HEK293 (cell line): ENCODE measurements at regions not wholly inside any gene's neighbourhood (a gene's known extent, or its start where the extent isn't known, plus 50 kb on each side); places are given as distances from the start of the nearest gene placed in this dataset.

ENCODE experiments used
- CTCF ChIA-PET: fragments of 350-600 bp; formaldehyde crosslinking; extraction: SDS; loops from one replicate; lab custom pipeline; 2021; ENCODE audit warnings: antibody characterized with exemption; lab: Yijun Ruan, JAX
- POLR2A ChIA-PET: fragments of 300-600 bp; formaldehyde crosslinking; extraction: SDS; loops from one replicate; lab custom pipeline; 2020; ENCODE audit warnings: antibody characterized with exemption, inconsistent platforms; lab: Yijun Ruan, JAX
- H3K27ac ChIP-seq: fragments of 200-500 bp; sonication (Bioruptor generic); 2 replicates; pipeline ENCODE4 v1.5.1; 2014; ENCODE audit warnings: low read depth, low read length, control low read depth, inconsistent platforms; ENCODE audit errors: extremely low read depth
- H3K36me3 ChIP-seq, 2 experiments: fragments of 200-500 bp in 1 of 2; sonication (Bioruptor generic) in 1 of 2; 1 replicate in 1 of 2; 2 replicates in 1 of 2; pipeline ENCODE4 v1.5.1; 2014 to 2017; ENCODE audit warnings: inconsistent platforms in 2 of 2, low read length in 2 of 2; ENCODE audit not compliant: control insufficient read depth in 2 of 2, insufficient read depth in 1 of 2
- H3K4me1 ChIP-seq: fragments of 200-500 bp; sonication (Bioruptor generic); 2 replicates; pipeline ENCODE4 v1.5.1; 2014; ENCODE audit warnings: mild to moderate bottlenecking, low read length, inconsistent platforms; ENCODE audit not compliant: control insufficient read depth, insufficient read depth
- H3K4me3 ChIP-seq: 2 replicates; pipeline ENCODE4 v1.5.1; 2011; ENCODE audit warnings: low read depth, mild to moderate bottlenecking, control low read depth, low read length, moderate library complexity
- H3K9me3 ChIP-seq: fragments of 200-500 bp; sonication (Bioruptor generic); 2 replicates; pipeline ENCODE4 v1.5.1; 2014; ENCODE audit warnings: low read depth, low read length, inconsistent platforms; ENCODE audit not compliant: control insufficient read depth, insufficient read depth
- KLF9 ChIP-seq: fragments of 450-650 bp; formaldehyde crosslinking; IDR thresholded peaks from 2 replicates; pipeline ENCODE4 v1.5.1; 2016; ENCODE audit warnings: missing biosample characterization, missing genetic modification characterization, low read depth
- PRDM1 ChIP-seq: fragments of 450-650 bp; formaldehyde crosslinking; IDR thresholded peaks from 2 replicates; pipeline ENCODE4; 2016; ENCODE audit warnings: missing biosample characterization, missing genetic modification characterization
- YY1 ChIP-seq: fragments of 450-650 bp; formaldehyde crosslinking; IDR thresholded peaks from 2 replicates; pipeline ENCODE4 v1.5.1; 2018; ENCODE audit warnings: missing biosample characterization, missing genetic modification characterization
- ZBTB49 ChIP-seq: fragments of 450-650 bp; formaldehyde crosslinking; IDR thresholded peaks from 2 replicates; pipeline ENCODE4 v1.5.1; 2016; ENCODE audit warnings: missing biosample characterization, missing genetic modification characterization, low read depth
- ZNF114 ChIP-seq: fragments of 450-650 bp; formaldehyde crosslinking; IDR thresholded peaks from 2 replicates; pipeline ENCODE4 v1.5.0; 2017; ENCODE audit warnings: missing biosample characterization, missing genetic modification characterization
- ZNF280D ChIP-seq: fragments of 450-650 bp; formaldehyde crosslinking; IDR thresholded peaks from 2 replicates; pipeline ENCODE4 v1.5.1; 2016; ENCODE audit warnings: missing biosample characterization, missing genetic modification characterization
- ZNF311 ChIP-seq: fragments of 450-650 bp; formaldehyde crosslinking; IDR thresholded peaks from 2 replicates; pipeline ENCODE4 v1.5.1; 2017; ENCODE audit warnings: missing biosample characterization, missing genetic modification characterization, borderline replicate concordance
- ZNF341 ChIP-seq: fragments of 450-650 bp; formaldehyde crosslinking; IDR thresholded peaks from 2 replicates; pipeline ENCODE4; 2016; ENCODE audit warnings: low read depth, missing biosample characterization, missing genetic modification characterization
- ZNF366 ChIP-seq: fragments of 450-650 bp; formaldehyde crosslinking; conservative IDR thresholded peaks from 2 replicates; pipeline ENCODE4 v1.5.1; 2016; ENCODE audit warnings: missing biosample characterization, missing genetic modification characterization
- ZNF416 ChIP-seq: fragments of 450-650 bp; formaldehyde crosslinking; IDR thresholded peaks from 2 replicates; pipeline ENCODE4 v1.5.1; 2016; ENCODE audit warnings: missing biosample characterization, missing genetic modification characterization
- ZNF473 ChIP-seq: fragments of 450-650 bp; formaldehyde crosslinking; IDR thresholded peaks from 2 replicates; pipeline ENCODE4 v1.5.1; 2017; ENCODE audit warnings: missing biosample characterization, missing genetic modification characterization
- ZNF518A ChIP-seq: fragments of 450-650 bp; formaldehyde crosslinking; conservative IDR thresholded peaks from 2 replicates; pipeline ENCODE4 v1.5.1; 2016; ENCODE audit warnings: low read depth, missing biosample characterization, missing genetic modification characterization
- ZNF521 ChIP-seq: fragments of 450-650 bp; formaldehyde crosslinking; IDR thresholded peaks from 2 replicates; pipeline ENCODE4 v1.5.1; 2017; ENCODE audit warnings: missing biosample characterization, mild to moderate bottlenecking, missing genetic modification characterization
- ZNF558 ChIP-seq: fragments of 450-650 bp; formaldehyde crosslinking; IDR thresholded peaks from 2 replicates; pipeline ENCODE4 v1.5.1; 2016; ENCODE audit warnings: missing biosample characterization, missing genetic modification characterization
- ZNF610 ChIP-seq: fragments of 450-650 bp; formaldehyde crosslinking; IDR thresholded peaks from 2 replicates; pipeline ENCODE4 v1.5.1; 2016; ENCODE audit warnings: missing biosample characterization, missing genetic modification characterization, borderline replicate concordance
- ZNF658 ChIP-seq: fragments of 450-650 bp; formaldehyde crosslinking; IDR thresholded peaks from 2 replicates; pipeline ENCODE4; 2016; ENCODE audit warnings: missing biosample characterization, missing genetic modification characterization
- ZNF660 ChIP-seq: fragments of 450-650 bp; IDR thresholded peaks from 2 replicates; pipeline ENCODE4 v1.5.1; 2018; ENCODE audit warnings: missing biosample characterization, mild to moderate bottlenecking, missing genetic modification characterization
- ZNF704 ChIP-seq: fragments of 450-650 bp; formaldehyde crosslinking; IDR thresholded peaks from 2 replicates; pipeline ENCODE4 v1.5.1; 2016; ENCODE audit warnings: missing biosample characterization, missing genetic modification characterization
- ZNF791 ChIP-seq: fragments of 450-650 bp; formaldehyde crosslinking; IDR thresholded peaks from 2 replicates; pipeline ENCODE4 v1.5.1; 2016; ENCODE audit warnings: missing biosample characterization, missing genetic modification characterization
- ZSCAN16 ChIP-seq: fragments of 450-650 bp; formaldehyde crosslinking; IDR thresholded peaks from 2 replicates; pipeline ENCODE4 v1.5.1; 2016; ENCODE audit warnings: missing biosample characterization, missing genetic modification characterization

GRCh38 chr1:193394336-193394735 lies 207.9 kb upstream of the B3GALT2 start (continued):
- no peak for TF ChIP-seq ZNF704 (tag by site-specific recombination)
- no peak for TF ChIP-seq ZNF610
- no peak for TF ChIP-seq ZNF558 (tag by site-specific recombination)
- TF ChIP-seq ZNF366 (tag by site-specific recombination): no peak
- no peak for TF ChIP-seq ZNF341 (tag by site-specific recombination)
- no peak for TF ChIP-seq ZNF280D (tag by site-specific recombination)
- no peak for TF ChIP-seq PRDM1 (tag by site-specific recombination)
- no peak for TF ChIP-seq YY1 (tag by site-specific recombination)
- TF ChIP-seq ZNF660 (tag by site-specific recombination): no peak
- TF ChIP-seq ZNF473 (tag by site-specific recombination): no peak

GRCh38 chr1:193392686-193393085 lies 206.3 kb upstream of the B3GALT2 start:
- POLR2A ChIA-PET: no interaction called here
- no peak overlapping the region for H3K27ac ChIP-seq

More at GRCh38 chr1:193392686-193393085, 206.3 kb upstream of the B3GALT2 start:
- Histone ChIP-seq H3K4me1 (no peaks in the 10 kb centered on the region), H3K4me3 (no peak overlapping the region), H3K36me3 (no peaks in the 10 kb centered on the region)
- CTCF ChIA-PET: no interaction called here
- TF ChIP-seq ZSCAN16 (tag by site-specific recombination) (no peak), ZNF311 (tag by site-specific recombination) (no peak), ZNF791 (tag by site-specific recombination) (no peak), ZNF416 (tag by site-specific recombination) (no peak), ZNF521 (tag by site-specific recombination) (no peak), ZBTB49 (no peak), ZNF518A (tag by site-specific recombination) (no peak), KLF9 (tag by site-specific recombination) (no peak), ZNF114 (tag by site-specific recombination) (no peak), ZNF658 (no peak)
- TF ChIP-seq, all 188 proteins: peak for 0
- no peaks in the 10 kb centered on the region for H3K9me3 ChIP-seq
